Erythroblast (primary cell): ENCODE measurements at regions not wholly inside any gene's neighbourhood (a gene's known extent, or its start where the extent isn't known, plus 50 kb on each side); places are given as distances from the start of the nearest gene placed in this dataset.

Source experiments
- GATA1 ChIP-seq: IDR thresholded peaks from 2 replicates; pipeline ENCODE4 v1.6.1; 2011; ENCODE audit warnings: low read depth, mild to moderate bottlenecking, control low read depth, low read length, moderate library complexity
- POLR2A ChIP-seq: IDR thresholded peaks from 2 replicates; pipeline ENCODE4 v1.6.1; 2011; ENCODE audit warnings: mild to moderate bottlenecking, low read length

GRCh38 chr15:47548231-47548630 is 169.1 kb upstream of the SEMA6D start:
- no peak for TF ChIP-seq POLR2A
- no peak for TF ChIP-seq GATA1
